ENCODE measurements at regions not wholly inside any gene's neighbourhood (a gene's known extent, or its start where the extent isn't known, plus 50 kb on each side); places are given as distances from the start of the nearest gene placed in this dataset.

DNA sequence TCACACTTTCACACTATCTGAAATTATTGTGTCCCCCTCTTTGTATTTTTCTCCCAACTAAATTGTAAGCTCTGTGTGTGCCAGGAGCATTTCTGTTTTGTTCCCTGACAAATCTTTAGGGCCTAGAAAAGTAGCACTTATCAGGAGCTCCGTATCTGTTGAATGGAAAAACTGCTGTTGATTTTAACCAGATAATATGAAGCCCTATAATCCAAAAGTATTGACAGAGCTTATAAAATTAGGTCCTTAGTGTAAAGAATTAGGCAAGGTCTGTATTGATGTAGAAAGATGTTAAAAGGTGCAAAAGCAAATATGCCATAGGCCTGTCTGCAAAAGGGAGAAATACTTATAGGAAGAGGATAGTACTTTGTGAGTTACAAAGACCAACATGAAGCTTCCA, 109.4 kb upstream of the ISL1 start:
- Histone ChIP-seq H3K27ac (ENCODE audit: low read depth, low read length) (no peak overlapping the region), H3K14ac (ENCODE audit: insufficient read length) (no peak overlapping the region), H3K4ac (replicated peaks; ENCODE audit: insufficient read length, low read depth, low read length) (no peak overlapping the region), H3K79me1 (ENCODE audit: low read depth, low read length) (no peaks in the 10 kb centered on the region), H2BK12ac (ENCODE audit: low read depth, low read length) (no peak overlapping the region), H2BK20ac (ENCODE audit: low read length) (no peak overlapping the region), H3K79me2 (ENCODE audit: control insufficient read depth in 1 of 2, insufficient read depth in 2 of 2, low read length in 2 of 2) (no peaks in the 10 kb centered on the region), H3K23ac (ENCODE audit: insufficient read length) (no peak overlapping the region), H3K9ac (replicated peaks in 1 of 4; ENCODE audit: extremely low read depth in 1 of 4, low read depth in 3 of 4, low read length in 3 of 4) (no peak overlapping the region), H3K36me3 (ENCODE audit: control insufficient read depth in 2 of 4, insufficient read depth in 4 of 4, low read length in 3 of 4) (no peaks in the 10 kb centered on the region), H3K27me3 (replicated peaks in 1 of 4; ENCODE audit: control insufficient read depth in 3 of 4, extremely low read depth in 1 of 4, insufficient read depth in 3 of 4, low read length in 3 of 4) (no peaks in the 10 kb centered on the region), H3K9me3 (ENCODE audit: insufficient read depth in 2 of 2, low read depth in 1 of 2, low read length in 1 of 2) (no peaks in the 10 kb centered on the region), H2BK15ac (ENCODE audit: low read length) (no peak overlapping the region), H2BK120ac (replicated peaks; ENCODE audit: low read depth, low read length) (no peak overlapping the region), H2AFZ (ENCODE audit: low read length) (no peak overlapping the region), H3K23me2 (ENCODE audit: low read depth, low read length) (no peaks in the 10 kb centered on the region), H2BK5ac (ENCODE audit: low read depth, low read length) (no peak overlapping the region), H4K91ac (replicated peaks; ENCODE audit: insufficient read length, low read length) (no peak overlapping the region), H3K4me2 (ENCODE audit: insufficient read depth in 1 of 2, low read depth in 2 of 2, low read length in 2 of 2) (no peak overlapping the region), H2AK5ac (ENCODE audit: low read depth, low read length) (no peak overlapping the region), H3K4me3 (ENCODE audit: extremely low read depth in 1 of 4, insufficient read depth in 2 of 4, low read depth in 3 of 4, low read length in 4 of 4) (no peak overlapping the region), H4K5ac (ENCODE audit: insufficient read length, low read depth, low read length) (no peak overlapping the region), H3K4me1 (replicated peaks in 1 of 4; ENCODE audit: control insufficient read depth in 3 of 4, insufficient read depth in 4 of 4, low read length in 3 of 4) (peaks cover 0 to 7% (median 3%) of the 10 kb centered on the region in 4 experiments; a peak in 3 of 7 replicates), H4K8ac (ENCODE audit: extremely low read depth, insufficient read depth, low read length) (no peak overlapping the region), H3K56ac (replicated peaks; ENCODE audit: insufficient read length, low read depth, low read length) (no peak overlapping the region), H3K18ac (ENCODE audit: extremely low read depth, low read length) (no peak overlapping the region), H4K20me1 (replicated peaks in 1 of 2; ENCODE audit: control insufficient read depth in 1 of 2, insufficient read depth in 2 of 2, low read length in 2 of 2) (no peaks in the 10 kb centered on the region)
- CTCF ChIA-PET (ENCODE audit: partially characterized antibody): interaction anchor here (1.1 kb wide), 1 partner anchor 33 kb away, joined by 3 read pairs; no protein-coding TSS in a partner anchor
- POLR2A ChIA-PET (ENCODE audit: partially characterized antibody): no interaction called here
- WGBS, 2 experiments (ENCODE audit: extremely low coverage in 1 of 2, insufficient coverage in 1 of 2, insufficient read length in 1 of 2, insufficient replicate concordance in 2 of 2, low coverage in 1 of 2, low lambda C conversion rate in 2 of 2, missing lambda C conversion rate in 1 of 2): 93% methylated on average over 1 of the region's 1 CpG; no CpG with 5 or more reads in 1 of the 2 experiments
- DNase-seq (ENCODE audit: low read depth in 1 of 2, low spot score in 2 of 2): no peak
- FAIRE-seq: no peak
- TF ChIP-seq SP2 (IDR thresholded peaks at IDR 0.05; ENCODE audit: low read length) (no peak), KDM1A (IDR thresholded peaks at IDR 0.05; ENCODE audit: borderline replicate concordance, low read length) (no peak), KDM4A (IDR thresholded peaks at IDR 0.05; ENCODE audit: low read depth, low read length, severe bottlenecking) (no peak), CHD1 (IDR thresholded peaks at IDR 0.05; ENCODE audit: low read depth, low read length) (no peak), BACH1 (IDR thresholded peaks at IDR 0.05; ENCODE audit: low read length) (no peak), RFX5 (IDR thresholded peaks at IDR 0.05; ENCODE audit: borderline replicate concordance, low read depth, low read length) (no peak), JUND (IDR thresholded peaks at IDR 0.05; ENCODE audit: low read length) (no peak), EZH2 (IDR thresholded peaks at IDR 0.05; ENCODE audit: low read depth, low read length, severe bottlenecking) (no peak), SIX5 (IDR thresholded peaks at IDR 0.05; ENCODE audit: low read depth, low read length) (no peak), KDM5A (IDR thresholded peaks at IDR 0.05; ENCODE audit: low read length) (no peak), SUZ12 (IDR thresholded peaks at IDR 0.05; ENCODE audit: low read length) (no peak), NANOG (IDR thresholded peaks at IDR 0.05; ENCODE audit: insufficient read depth, low read depth, low read length, poor library complexity, severe bottlenecking) (no peak), CBX5 (IDR thresholded peaks at IDR 0.05; ENCODE audit: low read depth, low read length) (no peak), MAFK (IDR thresholded peaks at IDR 0.05; ENCODE audit: low read depth, low read length) (no peak), BCL11A (IDR thresholded peaks at IDR 0.05; ENCODE audit: low read depth in 2 of 2, low read length in 2 of 2) (no peak), POLR2A (IDR thresholded peaks at IDR 0.05; ENCODE audit: control extremely low read depth in 1 of 2, low read depth in 2 of 2, low read length in 2 of 2) (no peak), JUN (IDR thresholded peaks at IDR 0.05; ENCODE audit: low read depth, low read length) (no peak)

Measured in H1 (cell line).